ENCODE measurements at regions not wholly inside any gene's neighbourhood (a gene's known extent, or its start where the extent isn't known, plus 50 kb on each side); places are given as distances from the start of the nearest gene placed in this dataset.
"Not testable (repeated sequence)": the region's sequence is repeated elsewhere in the genome, so short reads cannot be mapped to it uniquely, and the experiment has no call there.

DNA sequence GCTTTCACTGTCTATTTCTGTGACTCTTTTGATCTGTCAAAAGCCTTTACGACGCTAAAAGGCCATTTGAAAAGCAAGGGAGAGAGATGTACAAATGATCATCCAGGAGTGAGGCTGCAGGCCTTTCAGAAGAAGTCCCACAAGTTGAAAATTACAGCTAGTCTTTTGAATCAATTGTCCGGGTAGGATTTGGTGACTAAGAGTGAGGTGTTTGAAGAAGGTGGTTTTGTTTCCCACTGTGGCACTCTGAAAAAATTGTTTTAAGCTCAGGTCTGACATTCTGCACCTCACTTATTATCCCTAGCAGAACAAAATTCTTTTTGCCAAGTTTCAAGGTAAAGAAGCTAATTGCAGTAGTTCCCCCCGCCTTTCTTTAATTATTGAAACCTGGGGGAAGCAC lies 50.8 kb upstream of the TMEM108 start:
- no peak for DNase-seq (ENCODE audit: low spot score)
- in situ Hi-C loops (cut with HindIII; ENCODE audit: low sequenced_read_pairs): no loop called here

GRCh38 chr3:132984181-132984580 lies 54.0 kb upstream of the TMEM108 start:
- no peak for DNase-seq (ENCODE audit: low spot score)

DNA sequence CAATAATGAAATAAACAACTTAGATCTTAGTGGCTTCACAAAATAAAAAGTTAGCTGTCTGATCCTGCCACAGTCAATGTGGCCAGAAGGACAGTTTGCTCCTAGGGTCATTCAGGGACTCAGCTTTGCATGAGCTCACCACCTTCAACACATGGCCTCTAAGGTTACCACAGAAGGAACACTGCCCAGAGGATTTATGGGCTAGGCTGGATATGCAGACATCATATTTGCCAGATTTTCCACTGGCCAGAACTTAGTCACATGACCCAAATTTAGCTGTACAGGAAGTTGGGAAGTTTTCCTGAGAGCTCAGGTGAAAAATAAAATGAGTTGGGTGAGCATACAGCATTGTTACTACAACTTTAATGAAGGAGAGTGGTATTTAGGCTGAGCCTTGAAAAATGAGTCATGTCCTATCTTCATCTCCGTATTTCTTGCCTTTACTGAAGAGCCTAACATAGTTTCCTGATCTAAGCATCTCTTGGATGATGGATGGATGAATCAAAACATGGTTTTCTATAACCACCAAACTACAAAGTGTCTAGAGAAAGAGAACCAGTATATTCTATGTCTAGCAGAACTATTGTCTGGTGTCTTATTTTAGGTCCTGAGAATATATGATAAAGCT lies 54.9 kb upstream of the TMEM108 start:
- no peak for DNase-seq (ENCODE audit: low spot score)
- in situ Hi-C loops (cut with HindIII; ENCODE audit: low sequenced_read_pairs): no loop called here

More at GRCh38 chr3:132984181-132984580, 54.0 kb upstream of the TMEM108 start:
- in situ Hi-C loops (cut with HindIII; ENCODE audit: low sequenced_read_pairs): no loop called here

DNA sequence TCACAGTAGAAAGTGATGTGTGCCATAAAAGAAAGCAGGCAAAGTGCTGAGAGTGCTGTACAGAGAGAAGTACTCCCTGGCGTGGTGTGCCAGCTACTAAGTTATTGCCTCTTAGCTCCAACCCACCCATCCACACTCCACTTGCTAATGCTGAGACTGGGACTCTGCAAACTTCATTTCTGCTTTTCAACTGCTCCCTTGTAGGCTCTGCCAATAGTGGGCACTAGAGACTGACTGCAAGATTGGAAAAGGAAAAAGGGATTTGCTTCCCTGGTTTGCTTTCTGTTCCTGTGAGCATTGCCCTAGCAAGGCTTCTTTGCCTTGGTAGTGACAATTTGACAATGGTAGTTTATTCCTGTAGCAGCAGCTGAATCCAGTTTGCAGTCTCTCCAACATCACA lies 56.5 kb upstream of the TMEM108 start:
- no peak for DNase-seq (ENCODE audit: low spot score)
- in situ Hi-C loops (cut with HindIII; ENCODE audit: low sequenced_read_pairs): no loop called here

DNA sequence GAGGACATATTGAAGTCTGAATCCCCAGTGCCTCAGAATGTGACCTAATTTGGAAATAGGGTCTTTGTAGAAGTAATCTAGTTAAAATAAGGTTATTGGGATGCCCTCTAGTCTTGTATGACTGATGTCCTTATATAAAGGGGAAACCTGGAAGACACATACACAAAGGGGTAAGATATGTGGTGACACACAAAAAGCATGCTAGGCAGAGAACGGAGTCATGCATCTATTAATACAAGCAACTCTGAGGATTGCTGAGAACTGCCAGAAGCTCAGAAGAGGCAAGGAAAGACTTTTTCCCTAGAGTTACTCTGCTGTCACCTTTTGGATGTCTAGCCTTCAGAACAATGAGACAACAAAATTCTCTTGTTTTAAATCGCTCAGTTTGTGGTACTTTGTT lies 58.1 kb upstream of the TMEM108 start:
- in situ Hi-C loops (cut with HindIII; ENCODE audit: low sequenced_read_pairs): no loop called here
- DNase-seq (ENCODE audit: low spot score): no peak

DNA sequence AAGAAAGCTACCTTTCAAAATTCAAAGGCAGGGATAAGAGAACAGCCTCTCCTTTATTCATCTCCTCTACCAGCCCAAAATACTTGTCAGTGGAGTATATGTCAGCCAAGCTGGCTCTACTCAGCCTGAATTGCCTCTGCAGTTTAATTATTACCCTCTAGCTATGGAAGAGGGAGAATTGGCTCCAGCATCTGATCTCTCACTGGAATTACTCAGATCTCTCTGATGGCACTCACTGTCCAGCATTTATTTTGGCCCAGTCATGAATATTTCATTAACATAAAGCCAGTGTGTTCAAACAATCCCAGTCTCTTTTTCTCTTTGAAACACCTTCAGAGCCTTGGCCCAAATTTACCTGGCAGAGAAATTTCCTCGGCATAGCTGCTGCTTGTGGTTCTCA lies 58.6 kb upstream of the TMEM108 start:
- in situ Hi-C loops (cut with HindIII; ENCODE audit: low sequenced_read_pairs): no loop called here
- DNase-seq (ENCODE audit: low spot score): no peak

DNA sequence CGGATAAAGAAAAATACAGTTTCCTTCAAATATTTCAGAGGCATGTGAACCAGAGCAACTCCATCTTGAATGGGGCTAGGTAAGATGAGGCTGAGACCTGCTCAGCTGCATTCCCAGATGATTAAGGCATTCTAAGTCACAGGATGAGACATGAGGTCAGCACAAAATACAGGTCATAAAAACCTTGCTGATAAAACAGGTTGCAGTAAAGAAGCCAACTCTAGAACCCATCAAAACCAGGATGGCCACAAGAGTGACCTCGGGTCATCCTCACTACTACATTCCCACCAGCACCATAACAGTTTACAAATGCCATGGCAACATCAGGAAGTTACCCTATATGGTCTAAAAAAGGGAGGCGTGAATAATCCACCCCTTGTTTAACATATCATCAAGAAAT lies 59.2 kb upstream of the TMEM108 start:
- DNase-seq (ENCODE audit: low spot score); in situ Hi-C loops (cut with HindIII; ENCODE audit: low sequenced_read_pairs): not testable (repeated sequence)

DNA sequence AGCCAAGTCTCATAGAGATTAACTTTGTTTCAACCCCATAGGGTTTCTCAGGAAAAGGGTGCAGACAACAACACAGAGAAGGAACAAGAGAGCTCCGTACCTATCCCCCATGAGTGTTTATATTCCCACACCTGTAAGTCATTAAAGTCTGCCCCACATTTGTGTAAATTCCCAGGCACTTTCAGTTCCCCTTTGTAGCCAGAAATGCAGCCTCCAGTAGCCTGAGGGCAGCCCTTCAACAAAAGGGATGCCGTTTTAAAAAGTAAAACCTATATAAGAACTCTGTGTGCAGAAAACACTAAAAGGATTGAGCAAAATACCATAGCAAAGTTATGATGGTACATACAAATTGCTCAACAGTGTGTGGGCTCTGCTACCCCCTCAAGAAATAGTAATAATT lies 59.7 kb upstream of the TMEM108 start:
- in situ Hi-C loops (cut with HindIII; ENCODE audit: low sequenced_read_pairs): no loop called here
- no peak for DNase-seq (ENCODE audit: low spot score)

DNA sequence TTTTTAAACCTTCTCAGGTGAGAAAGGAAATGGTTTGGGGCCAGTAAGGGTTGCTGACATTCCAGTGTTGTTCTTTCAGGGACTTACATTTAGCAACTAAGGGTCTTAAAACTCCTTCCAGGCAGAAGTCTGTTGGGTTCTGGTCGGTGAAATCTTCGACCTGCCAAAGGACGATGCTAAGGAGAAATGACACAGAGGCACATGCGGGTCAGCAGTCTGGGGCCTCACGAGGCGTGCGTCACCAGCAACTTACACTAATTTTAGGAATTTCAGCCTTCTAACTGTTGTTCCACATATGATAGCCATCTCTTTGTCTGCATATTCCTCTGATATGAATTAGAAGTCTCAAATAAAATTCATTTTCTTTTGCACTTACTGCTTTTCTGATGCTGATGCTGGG lies 64.1 kb upstream of the TMEM108 start:
- DNase-seq (ENCODE audit: low spot score): no peak
- in situ Hi-C loops (cut with HindIII; ENCODE audit: low sequenced_read_pairs): no loop called here

GRCh38 chr3:132973441-132973840 lies 64.8 kb upstream of the TMEM108 start:
- no peak for DNase-seq (ENCODE audit: low spot score)
- in situ Hi-C loops (cut with HindIII; ENCODE audit: low sequenced_read_pairs): no loop called here

- no peak for DNase-seq (ENCODE audit: low spot score)
- in situ Hi-C loops (cut with HindIII; ENCODE audit: low sequenced_read_pairs): no loop called here
Measured at GRCh38 chr3:132972333-132972732, 65.9 kb upstream of the TMEM108 start.

DNA sequence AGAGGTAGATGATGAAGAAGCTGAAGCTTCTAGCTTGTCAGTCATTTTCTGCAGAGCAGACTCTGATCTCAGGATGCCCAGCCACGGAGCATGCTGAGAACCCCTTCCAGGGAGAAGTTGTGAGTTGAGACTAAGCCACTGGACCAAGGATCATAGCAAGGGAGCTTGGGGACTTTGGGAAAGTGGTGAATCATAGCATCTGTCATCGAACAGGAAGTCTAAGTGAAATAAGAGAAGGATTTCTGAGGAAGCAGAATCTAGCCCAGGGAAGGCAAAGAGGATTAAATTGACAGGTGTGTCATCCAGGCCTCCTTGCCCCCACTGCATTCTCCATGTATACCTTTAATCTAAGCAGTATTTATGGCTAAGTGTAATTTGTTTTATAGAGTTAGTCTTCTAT lies 71.8 kb upstream of the TMEM108 start:
- in situ Hi-C loops (cut with HindIII; ENCODE audit: low sequenced_read_pairs): no loop called here
- no peak for DNase-seq (ENCODE audit: low spot score)

- DNase-seq (ENCODE audit: low spot score): no peak
- in situ Hi-C loops (cut with HindIII; ENCODE audit: low sequenced_read_pairs): no loop called here
Measured at GRCh38 chr3:132964266-132964665, 73.9 kb upstream of the TMEM108 start.

- no peak for DNase-seq (ENCODE audit: low spot score)
- in situ Hi-C loops (cut with HindIII; ENCODE audit: low sequenced_read_pairs): no loop called here
Measured at GRCh38 chr3:132963786-132964185, 74.4 kb upstream of the TMEM108 start.

DNA sequence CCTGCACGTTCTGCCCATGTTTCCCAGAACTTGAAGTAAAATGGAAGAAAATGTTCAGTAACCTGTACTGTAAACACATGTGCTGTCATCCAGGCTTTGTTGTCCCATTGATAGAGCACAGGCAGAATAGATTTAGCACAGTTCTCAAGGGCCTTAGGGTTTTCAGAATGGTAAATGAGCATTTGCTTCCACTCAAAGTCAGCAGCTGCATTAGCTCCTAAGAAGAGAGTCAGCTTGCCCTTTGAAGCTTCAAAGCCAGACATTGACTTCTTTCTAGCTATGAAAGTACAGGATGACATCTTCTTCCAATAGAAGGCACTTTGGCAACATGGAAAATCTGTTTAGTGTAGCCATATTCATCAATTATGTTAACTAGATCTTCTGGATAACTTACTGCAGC lies 76.2 kb upstream of the TMEM108 start:
- in situ Hi-C loops (cut with HindIII; ENCODE audit: low sequenced_read_pairs): no loop called here
- DNase-seq (ENCODE audit: low spot score): no peak

- no peak for DNase-seq (ENCODE audit: low spot score)
- in situ Hi-C loops (cut with HindIII; ENCODE audit: low sequenced_read_pairs): no loop called here
Measured at GRCh38 chr3:132953683-132954082, 84.5 kb upstream of the TMEM108 start.

GRCh38 chr3:132927896-132928295 lies 110.3 kb upstream of the TMEM108 start:
- DNase-seq (ENCODE audit: low spot score): no peak

GRCh38 chr3:132926098-132926497 lies 112.1 kb upstream of the TMEM108 start:
- no peak for DNase-seq (ENCODE audit: low spot score)
- in situ Hi-C loops (cut with HindIII; ENCODE audit: low sequenced_read_pairs): no loop called here

More at GRCh38 chr3:132927896-132928295, 110.3 kb upstream of the TMEM108 start:
- in situ Hi-C loops (cut with HindIII; ENCODE audit: low sequenced_read_pairs): no loop called here

- DNase-seq (ENCODE audit: low spot score): no peak
- in situ Hi-C loops (cut with HindIII; ENCODE audit: low sequenced_read_pairs): no loop called here
Measured at GRCh38 chr3:132925256-132925930, 112.8 kb upstream of the TMEM108 start.

GRCh38 chr3:132916096-132916495 lies 122.1 kb upstream of the TMEM108 start:
- in situ Hi-C loops (cut with HindIII; ENCODE audit: low sequenced_read_pairs): no loop called here
- no peak for DNase-seq (ENCODE audit: low spot score)

GRCh38 chr3:132912416-132912753 lies 125.8 kb upstream of the TMEM108 start:
- in situ Hi-C loops (cut with HindIII; ENCODE audit: low sequenced_read_pairs): no loop called here
- no peak for DNase-seq (ENCODE audit: low spot score)

Measured in G401 (cell line).